HEK293T (cell line): ENCODE measurements at regions not wholly inside any gene's neighbourhood (a gene's known extent, or its start where the extent isn't known, plus 50 kb on each side); places are given as distances from the start of the nearest gene placed in this dataset.

ENCODE experiments used
- CTCF ChIA-PET: fragments of 350-600 bp; formaldehyde crosslinking; extraction: SDS; loops from one replicate; lab custom pipeline; 2021; ENCODE audit warnings: antibody characterized with exemption, inconsistent platforms; lab: Yijun Ruan, JAX
- POLR2A ChIA-PET: fragments of 350-600 bp; formaldehyde crosslinking; extraction: SDS; loops from one replicate; lab custom pipeline; 2020; ENCODE audit warnings: antibody characterized with exemption, inconsistent platforms; lab: Yijun Ruan, JAX
- DNase-seq: peaks from one replicate; pipeline ENCODE4 v3.0.0; 2012; ENCODE audit warnings: mixed read lengths; ENCODE audit errors: extremely low spot score
- ARNT ChIP-seq: fragments of 450-650 bp; IDR thresholded peaks from 2 replicates; pipeline ENCODE4 v1.6.1; 2017; ENCODE audit warnings: mild to moderate bottlenecking
- BHLHE40 ChIP-seq: fragments of 450-650 bp; IDR thresholded peaks from 2 replicates; pipeline ENCODE4 v1.6.1; 2016; ENCODE audit warnings: mild to moderate bottlenecking, moderate library complexity, borderline replicate concordance
- CTBP1 ChIP-seq: fragments of 450-650 bp; IDR thresholded peaks from 2 replicates; pipeline ENCODE4 v1.6.1; 2016; ENCODE audit warnings: borderline replicate concordance
- ELF4 ChIP-seq: fragments of 450-650 bp; IDR thresholded peaks from 2 replicates; pipeline ENCODE4 v1.6.1; 2017; ENCODE audit warnings: antibody characterized with exemption
- FOXA1 ChIP-seq: fragments of 450-650 bp; IDR thresholded peaks from 2 replicates; pipeline ENCODE4 v1.6.1; 2016; ENCODE audit warnings: mild to moderate bottlenecking
- FOXK2 ChIP-seq: fragments of 450-650 bp; IDR thresholded peaks from 2 replicates; pipeline ENCODE4 v1.6.1; 2016; ENCODE audit warnings: mild to moderate bottlenecking
- FOXM1 ChIP-seq: fragments of 450-650 bp; IDR thresholded peaks from 2 replicates; pipeline ENCODE4 v1.6.1; 2017; ENCODE audit warnings: mild to moderate bottlenecking, borderline replicate concordance
- HDGF ChIP-seq: fragments of 450-650 bp; IDR thresholded peaks from 2 replicates; pipeline ENCODE4 v1.6.1; 2017; ENCODE audit warnings: antibody characterized with exemption, borderline replicate concordance
- L3MBTL2 ChIP-seq: fragments of 450-650 bp; conservative IDR thresholded peaks from 2 replicates; pipeline ENCODE4 v1.6.1; 2016; ENCODE audit warnings: mild to moderate bottlenecking
- LEF1 ChIP-seq: fragments of 450-650 bp; IDR thresholded peaks from 2 replicates; pipeline ENCODE4 v1.6.1; 2017; ENCODE audit warnings: mild to moderate bottlenecking, borderline replicate concordance
- NFRKB ChIP-seq: fragments of 450-650 bp; IDR thresholded peaks from 2 replicates; pipeline ENCODE4 v1.6.1; 2016; ENCODE audit warnings: mild to moderate bottlenecking, moderate library complexity
- PKNOX1 ChIP-seq: fragments of 450-650 bp; IDR thresholded peaks from 2 replicates; pipeline ENCODE4 v1.6.1; 2016
- SP1 ChIP-seq: fragments of 450-650 bp; IDR thresholded peaks from 2 replicates; pipeline ENCODE4 v1.6.1; 2017
- SUZ12 ChIP-seq: fragments of 450-650 bp; IDR thresholded peaks from 2 replicates; pipeline ENCODE4 v1.6.1; 2016; ENCODE audit warnings: mild to moderate bottlenecking
- TARDBP ChIP-seq: fragments of 450-650 bp; IDR thresholded peaks from 2 replicates; pipeline ENCODE4 v1.6.1; 2016
- ZNF384 ChIP-seq: fragments of 450-650 bp; IDR thresholded peaks from 2 replicates; pipeline ENCODE4 v1.6.1; 2016

GRCh38 chr21:16974060-16974459 lies 538.8 kb upstream of the CXADR start:
- ChIA-PET CTCF (no interaction called here), POLR2A (no interaction called here)
- no peak for DNase-seq
- TF ChIP-seq ZNF384 = no peak
- no peak for TF ChIP-seq L3MBTL2
- TF ChIP-seq PKNOX1 = no peak
- no peak for TF ChIP-seq TARDBP
- no peak for TF ChIP-seq FOXA1
- no peak for TF ChIP-seq NFRKB
- no peak for TF ChIP-seq FOXK2
- no peak for TF ChIP-seq LEF1

DNA sequence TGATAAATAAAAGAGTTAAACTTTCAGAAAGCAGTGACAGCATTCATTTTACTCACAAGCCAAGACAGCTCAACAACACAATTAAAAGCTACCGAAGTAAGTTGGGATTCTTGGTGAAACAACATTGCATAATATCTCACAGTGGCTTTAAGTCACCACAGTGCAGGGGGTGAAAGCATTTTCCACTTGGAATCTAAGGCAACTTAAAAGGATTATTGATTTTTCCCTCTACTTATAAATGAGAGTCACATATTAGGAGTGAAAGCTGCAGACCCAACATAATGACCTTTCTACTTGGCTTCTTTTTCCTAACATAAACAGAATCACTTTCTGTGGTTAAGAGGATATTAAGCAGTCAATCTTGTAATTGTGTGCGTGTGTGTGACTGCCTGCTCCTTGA lies 536.6 kb upstream of the CXADR start:
- CTCF ChIA-PET = no interaction called here
- POLR2A ChIA-PET = no interaction called here
- no peak for DNase-seq
- TF ChIP-seq CTBP1 (peak; percentile 36; the same call in 1 of the 2 replicates), PKNOX1 (peak; percentile 72), ZNF384 (no peak), HDGF (no peak), FOXK2 (no peak)

- ChIA-PET CTCF (no interaction called here), POLR2A (no interaction called here)
- no peak for DNase-seq
- TF ChIP-seq PKNOX1 (no peak), BHLHE40 (no peak), FOXA1 (no peak), FOXM1 (no peak), ELF4 (no peak), SUZ12 (no peak), ARNT (no peak), TARDBP (no peak), L3MBTL2 (no peak), NFRKB (no peak), LEF1 (no peak), ZNF384 (no peak)
Measured at GRCh38 chr21:16978309-16978895, 534.4 kb upstream of the CXADR start.

GRCh38 chr21:16979574-16979973 lies 533.3 kb upstream of the CXADR start:
- ChIA-PET POLR2A (no interaction called here), CTCF (no interaction called here)
- TF ChIP-seq ZNF384 (no peak), FOXA1 (no peak), NFRKB (no peak), CTBP1 (no peak), ELF4 (no peak), FOXK2 (no peak), PKNOX1 (no peak), LEF1 (no peak), FOXM1 (no peak), SP1 (no peak), BHLHE40 (no peak)
- no peak for DNase-seq

GRCh38 chr21:16983420-16983819 lies 529.4 kb upstream of the CXADR start:
- POLR2A ChIA-PET = no interaction called here
- TF ChIP-seq FOXM1 (no peak), ARNT (no peak), ZNF384 (no peak), LEF1 (no peak), BHLHE40 (no peak)
- no peak for DNase-seq
- CTCF ChIA-PET = no interaction called here

GRCh38 chr21:16992448-16992847 lies 520.4 kb upstream of the CXADR start:
- POLR2A ChIA-PET = no interaction called here
- CTCF ChIA-PET = no interaction called here
- TF ChIP-seq PKNOX1 = no peak
- no peak for TF ChIP-seq BHLHE40
- no peak for TF ChIP-seq FOXM1
- no peak for TF ChIP-seq ZNF384
- no peak for TF ChIP-seq L3MBTL2
- TF ChIP-seq LEF1 = no peak
- no peak for TF ChIP-seq NFRKB
- no peak for TF ChIP-seq FOXK2
- TF ChIP-seq FOXA1 = no peak
- no peak for TF ChIP-seq TARDBP
- TF ChIP-seq CTBP1 = no peak
- no peak for TF ChIP-seq ARNT
- no peak for DNase-seq
